ENCODE measurements at regions not wholly inside any gene's neighbourhood (a gene's known extent, or its start where the extent isn't known, plus 50 kb on each side); places are given as distances from the start of the nearest gene placed in this dataset.

DNA sequence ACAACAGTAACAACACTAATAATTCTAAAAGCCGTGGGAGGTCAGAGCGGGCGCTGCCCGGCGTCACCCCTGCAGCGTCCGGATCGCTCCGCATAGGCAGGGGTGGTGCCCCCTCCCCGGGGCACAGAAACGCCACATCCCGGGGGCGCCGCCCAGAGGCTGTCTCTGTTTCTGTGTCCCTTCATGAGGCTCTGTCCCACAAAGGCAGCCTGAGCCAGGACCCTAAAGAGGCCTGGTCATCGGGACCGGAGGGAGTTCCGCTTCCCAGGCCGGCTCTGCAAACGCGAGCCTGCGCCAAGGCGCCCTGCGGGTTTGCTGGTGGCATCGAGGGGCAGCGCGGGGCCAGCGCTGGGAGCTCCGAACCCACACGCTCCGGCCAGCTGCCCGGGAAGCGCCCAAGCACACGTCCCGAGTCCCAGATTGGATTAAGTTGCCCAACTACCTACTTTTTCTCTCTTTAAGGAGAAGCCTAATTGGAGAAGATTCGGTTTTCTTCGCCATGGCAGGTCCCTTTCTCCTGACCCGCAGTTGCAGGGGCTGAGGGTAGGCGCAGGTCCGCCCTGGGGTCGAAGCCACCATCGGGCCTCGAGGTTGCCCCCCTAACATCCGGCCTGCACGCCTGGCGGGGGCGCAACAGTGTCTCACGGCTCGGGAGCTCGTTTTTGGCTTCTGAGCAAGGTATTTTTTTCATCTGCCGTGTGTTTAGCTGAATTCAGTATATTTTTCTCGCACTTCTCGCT lies 421.7 kb downstream of the VRK1 start (continued):
- TF ChIP-seq, protein P1, sequence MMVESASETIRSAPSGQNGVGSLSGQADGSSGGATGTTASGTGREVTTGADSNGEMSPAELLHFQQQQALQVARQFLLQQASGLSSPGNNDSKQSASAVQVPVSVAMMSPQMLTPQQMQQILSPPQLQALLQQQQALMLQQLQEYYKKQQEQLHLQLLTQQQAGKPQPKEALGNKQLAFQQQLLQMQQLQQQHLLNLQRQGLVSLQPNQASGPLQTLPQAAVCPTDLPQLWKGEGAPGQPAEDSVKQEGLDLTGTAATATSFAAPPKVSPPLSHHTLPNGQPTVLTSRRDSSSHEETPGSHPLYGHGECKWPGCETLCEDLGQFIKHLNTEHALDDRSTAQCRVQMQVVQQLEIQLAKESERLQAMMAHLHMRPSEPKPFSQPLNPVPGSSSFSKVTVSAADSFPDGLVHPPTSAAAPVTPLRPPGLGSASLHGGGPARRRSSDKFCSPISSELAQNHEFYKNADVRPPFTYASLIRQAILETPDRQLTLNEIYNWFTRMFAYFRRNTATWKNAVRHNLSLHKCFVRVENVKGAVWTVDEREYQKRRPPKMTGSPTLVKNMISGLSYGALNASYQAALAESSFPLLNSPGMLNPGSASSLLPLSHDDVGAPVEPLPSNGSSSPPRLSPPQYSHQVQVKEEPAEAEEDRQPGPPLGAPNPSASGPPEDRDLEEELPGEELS (CRISPR knock-in tag; IDR thresholded peaks at IDR 0.05): no peak
- TF ChIP-seq, protein P2, sequence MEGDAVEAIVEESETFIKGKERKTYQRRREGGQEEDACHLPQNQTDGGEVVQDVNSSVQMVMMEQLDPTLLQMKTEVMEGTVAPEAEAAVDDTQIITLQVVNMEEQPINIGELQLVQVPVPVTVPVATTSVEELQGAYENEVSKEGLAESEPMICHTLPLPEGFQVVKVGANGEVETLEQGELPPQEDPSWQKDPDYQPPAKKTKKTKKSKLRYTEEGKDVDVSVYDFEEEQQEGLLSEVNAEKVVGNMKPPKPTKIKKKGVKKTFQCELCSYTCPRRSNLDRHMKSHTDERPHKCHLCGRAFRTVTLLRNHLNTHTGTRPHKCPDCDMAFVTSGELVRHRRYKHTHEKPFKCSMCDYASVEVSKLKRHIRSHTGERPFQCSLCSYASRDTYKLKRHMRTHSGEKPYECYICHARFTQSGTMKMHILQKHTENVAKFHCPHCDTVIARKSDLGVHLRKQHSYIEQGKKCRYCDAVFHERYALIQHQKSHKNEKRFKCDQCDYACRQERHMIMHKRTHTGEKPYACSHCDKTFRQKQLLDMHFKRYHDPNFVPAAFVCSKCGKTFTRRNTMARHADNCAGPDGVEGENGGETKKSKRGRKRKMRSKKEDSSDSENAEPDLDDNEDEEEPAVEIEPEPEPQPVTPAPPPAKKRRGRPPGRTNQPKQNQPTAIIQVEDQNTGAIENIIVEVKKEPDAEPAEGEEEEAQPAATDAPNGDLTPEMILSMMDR (IDR thresholded peaks at IDR 0.05): no peak
- TF ChIP-seq, protein P3, sequence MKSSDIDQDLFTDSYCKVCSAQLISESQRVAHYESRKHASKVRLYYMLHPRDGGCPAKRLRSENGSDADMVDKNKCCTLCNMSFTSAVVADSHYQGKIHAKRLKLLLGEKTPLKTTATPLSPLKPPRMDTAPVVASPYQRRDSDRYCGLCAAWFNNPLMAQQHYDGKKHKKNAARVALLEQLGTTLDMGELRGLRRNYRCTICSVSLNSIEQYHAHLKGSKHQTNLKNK (CRISPR knock-in tag; IDR thresholded peaks at IDR 0.05): no peak
- no peak for TF ChIP-seq MYBL2 (CRISPR knock-in tag; IDR thresholded peaks at IDR 0.05)
- TF ChIP-seq, protein P4, sequence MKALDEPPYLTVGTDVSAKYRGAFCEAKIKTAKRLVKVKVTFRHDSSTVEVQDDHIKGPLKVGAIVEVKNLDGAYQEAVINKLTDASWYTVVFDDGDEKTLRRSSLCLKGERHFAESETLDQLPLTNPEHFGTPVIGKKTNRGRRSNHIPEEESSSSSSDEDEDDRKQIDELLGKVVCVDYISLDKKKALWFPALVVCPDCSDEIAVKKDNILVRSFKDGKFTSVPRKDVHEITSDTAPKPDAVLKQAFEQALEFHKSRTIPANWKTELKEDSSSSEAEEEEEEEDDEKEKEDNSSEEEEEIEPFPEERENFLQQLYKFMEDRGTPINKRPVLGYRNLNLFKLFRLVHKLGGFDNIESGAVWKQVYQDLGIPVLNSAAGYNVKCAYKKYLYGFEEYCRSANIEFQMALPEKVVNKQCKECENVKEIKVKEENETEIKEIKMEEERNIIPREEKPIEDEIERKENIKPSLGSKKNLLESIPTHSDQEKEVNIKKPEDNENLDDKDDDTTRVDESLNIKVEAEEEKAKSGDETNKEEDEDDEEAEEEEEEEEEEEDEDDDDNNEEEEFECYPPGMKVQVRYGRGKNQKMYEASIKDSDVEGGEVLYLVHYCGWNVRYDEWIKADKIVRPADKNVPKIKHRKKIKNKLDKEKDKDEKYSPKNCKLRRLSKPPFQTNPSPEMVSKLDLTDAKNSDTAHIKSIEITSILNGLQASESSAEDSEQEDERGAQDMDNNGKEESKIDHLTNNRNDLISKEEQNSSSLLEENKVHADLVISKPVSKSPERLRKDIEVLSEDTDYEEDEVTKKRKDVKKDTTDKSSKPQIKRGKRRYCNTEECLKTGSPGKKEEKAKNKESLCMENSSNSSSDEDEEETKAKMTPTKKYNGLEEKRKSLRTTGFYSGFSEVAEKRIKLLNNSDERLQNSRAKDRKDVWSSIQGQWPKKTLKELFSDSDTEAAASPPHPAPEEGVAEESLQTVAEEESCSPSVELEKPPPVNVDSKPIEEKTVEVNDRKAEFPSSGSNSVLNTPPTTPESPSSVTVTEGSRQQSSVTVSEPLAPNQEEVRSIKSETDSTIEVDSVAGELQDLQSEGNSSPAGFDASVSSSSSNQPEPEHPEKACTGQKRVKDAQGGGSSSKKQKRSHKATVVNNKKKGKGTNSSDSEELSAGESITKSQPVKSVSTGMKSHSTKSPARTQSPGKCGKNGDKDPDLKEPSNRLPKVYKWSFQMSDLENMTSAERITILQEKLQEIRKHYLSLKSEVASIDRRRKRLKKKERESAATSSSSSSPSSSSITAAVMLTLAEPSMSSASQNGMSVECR (CRISPR knock-in tag; IDR thresholded peaks at IDR 0.05; ENCODE audit: borderline replicate concordance): 0 out of 2 replicates have a peak, but pooled peaks have one; percentile 81
- TF ChIP-seq, protein P5, sequence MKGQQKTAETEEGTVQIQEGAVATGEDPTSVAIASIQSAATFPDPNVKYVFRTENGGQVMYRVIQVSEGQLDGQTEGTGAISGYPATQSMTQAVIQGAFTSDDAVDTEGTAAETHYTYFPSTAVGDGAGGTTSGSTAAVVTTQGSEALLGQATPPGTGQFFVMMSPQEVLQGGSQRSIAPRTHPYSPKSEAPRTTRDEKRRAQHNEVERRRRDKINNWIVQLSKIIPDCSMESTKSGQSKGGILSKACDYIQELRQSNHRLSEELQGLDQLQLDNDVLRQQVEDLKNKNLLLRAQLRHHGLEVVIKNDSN (CRISPR knock-in tag; IDR thresholded peaks at IDR 0.05): no peak
- no peak for TF ChIP-seq SOX15 (CRISPR knock-in tag; IDR thresholded peaks at IDR 0.05)
- TF ChIP-seq MXD4 (CRISPR knock-in tag; IDR thresholded peaks at IDR 0.05; ENCODE audit: borderline replicate concordance): no peak
- TF ChIP-seq ESRRA (CRISPR knock-in tag; IDR thresholded peaks at IDR 0.05; ENCODE audit: borderline replicate concordance): no peak
- 0 out of 2 replicates have a peak, but pooled peaks have one; percentile 11 for TF ChIP-seq SP1 (CRISPR knock-in tag; conservative IDR thresholded peaks at IDR 0.05)

DNA sequence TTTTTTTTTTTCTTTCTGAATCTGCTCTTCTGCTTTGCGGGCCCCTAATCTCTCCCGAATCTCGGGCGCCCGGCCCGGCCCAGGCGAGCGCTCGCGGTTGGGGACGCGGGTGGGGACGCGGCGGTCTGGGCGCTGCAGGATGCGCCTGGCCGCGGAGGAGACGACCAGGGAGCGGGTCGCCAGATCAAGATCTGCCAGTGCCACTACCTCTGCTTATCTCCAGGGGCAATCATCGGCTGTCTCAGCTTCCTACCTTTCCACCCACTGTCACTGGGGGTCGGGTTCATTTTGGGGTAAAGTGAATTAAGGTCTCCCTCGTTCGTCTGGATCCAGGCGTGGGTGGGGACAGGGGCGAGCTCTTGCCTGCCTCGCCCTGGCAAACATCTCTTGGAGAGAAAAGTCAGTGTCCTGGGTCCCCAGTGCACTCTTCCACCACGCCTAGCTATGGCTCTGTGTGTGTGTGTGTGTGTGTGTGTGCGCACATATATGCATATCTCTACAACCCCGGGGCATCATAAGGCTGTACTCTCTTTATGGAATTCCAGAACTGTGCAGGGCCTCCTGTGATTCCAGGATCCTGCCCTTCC lies 422.3 kb downstream of the VRK1 start:
- Mint-ChIP-seq H3K27me3 (ENCODE audit: low read depth) (peaks cover 9% of the 10 kb centered on the region), H3K4me3 (peak overlapping the region; percentile 72), H3K4me1 (peaks cover 52% of the 10 kb centered on the region), H3K36me3 (no peaks in the 10 kb centered on the region), H3K9me3 (no peaks in the 10 kb centered on the region), H3K27ac (no peak overlapping the region)
- ChIA-PET CTCF (interaction anchor here (0.8 to 1.4 kb wide), 4 partner anchors 9 to 78 kb away, joined by 3 to 8 read pairs (median 4); no protein-coding TSS in a partner anchor), POLR2A (interaction anchor here (0.7 to 1.0 kb wide), 2 partner anchors 31 to 572 kb away, joined by 3 read pairs; no protein-coding TSS in a partner anchor)
- peak; percentile 24 for ATAC-seq
- peak; percentile 22 for DNase-seq (ENCODE audit: low spot score)
- TF ChIP-seq CBFB (CRISPR knock-in tag; IDR thresholded peaks at IDR 0.05; ENCODE audit: low read depth) (no peak), FOXK1 (CRISPR knock-in tag; IDR thresholded peaks at IDR 0.05) (no peak), ZNF138 (CRISPR knock-in tag; conservative IDR thresholded peaks at IDR 0.05) (no peak)
- TF ChIP-seq, protein P6, sequence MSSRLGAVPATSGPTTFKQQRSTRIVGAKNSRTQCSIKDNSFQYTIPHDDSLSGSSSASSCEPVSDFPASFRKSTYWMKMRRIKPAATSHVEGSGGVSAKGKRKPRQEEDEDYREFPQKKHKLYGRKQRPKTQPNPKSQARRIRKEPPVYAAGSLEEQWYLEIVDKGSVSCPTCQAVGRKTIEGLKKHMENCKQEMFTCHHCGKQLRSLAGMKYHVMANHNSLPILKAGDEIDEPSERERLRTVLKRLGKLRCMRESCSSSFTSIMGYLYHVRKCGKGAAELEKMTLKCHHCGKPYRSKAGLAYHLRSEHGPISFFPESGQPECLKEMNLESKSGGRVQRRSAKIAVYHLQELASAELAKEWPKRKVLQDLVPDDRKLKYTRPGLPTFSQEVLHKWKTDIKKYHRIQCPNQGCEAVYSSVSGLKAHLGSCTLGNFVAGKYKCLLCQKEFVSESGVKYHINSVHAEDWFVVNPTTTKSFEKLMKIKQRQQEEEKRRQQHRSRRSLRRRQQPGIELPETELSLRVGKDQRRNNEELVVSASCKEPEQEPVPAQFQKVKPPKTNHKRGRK (CRISPR knock-in tag; IDR thresholded peaks at IDR 0.05; ENCODE audit: borderline replicate concordance): no peak
- TF ChIP-seq, protein P5 (CRISPR knock-in tag; IDR thresholded peaks at IDR 0.05): no peak
- TF ChIP-seq, protein P7, sequence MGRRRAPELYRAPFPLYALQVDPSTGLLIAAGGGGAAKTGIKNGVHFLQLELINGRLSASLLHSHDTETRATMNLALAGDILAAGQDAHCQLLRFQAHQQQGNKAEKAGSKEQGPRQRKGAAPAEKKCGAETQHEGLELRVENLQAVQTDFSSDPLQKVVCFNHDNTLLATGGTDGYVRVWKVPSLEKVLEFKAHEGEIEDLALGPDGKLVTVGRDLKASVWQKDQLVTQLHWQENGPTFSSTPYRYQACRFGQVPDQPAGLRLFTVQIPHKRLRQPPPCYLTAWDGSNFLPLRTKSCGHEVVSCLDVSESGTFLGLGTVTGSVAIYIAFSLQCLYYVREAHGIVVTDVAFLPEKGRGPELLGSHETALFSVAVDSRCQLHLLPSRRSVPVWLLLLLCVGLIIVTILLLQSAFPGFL (CRISPR knock-in tag; IDR thresholded peaks at IDR 0.05; ENCODE audit: borderline replicate concordance): no peak
- TF ChIP-seq, protein P1 (CRISPR knock-in tag; IDR thresholded peaks at IDR 0.05): no peak

Measured in WTC11 (cell line).